CD4-positive, alpha-beta T cell (primary cell): ENCODE measurements at regions not wholly inside any gene's neighbourhood (a gene's known extent, or its start where the extent isn't known, plus 50 kb on each side); places are given as distances from the start of the nearest gene placed in this dataset.

ENCODE experiments used
- ATAC-seq: fragments of 200-7000 bp; cut with Tn5 transposase; one replicate; pipeline ENCODE4 v1.10.0; 2022; ENCODE audit warnings: mild to moderate bottlenecking; ENCODE audit not compliant: poor library complexity
- CTCF ChIA-PET: fragments of 350-600 bp; sonication (Branson Sonifier 250); formaldehyde crosslinking; loops from one replicate; lab custom pipeline; 2021; ENCODE audit warnings: antibody characterized with exemption, inconsistent platforms; lab: Charles Lee
- POLR2A ChIA-PET: fragments of 350-600 bp; sonication (Branson Sonifier 250); formaldehyde crosslinking; loops from one replicate; lab custom pipeline; 2021; ENCODE audit warnings: antibody characterized with exemption, inconsistent platforms; lab: Charles Lee
- DNase-seq, 14 experiments: peaks; one replicate each; pipeline ENCODE4 v3.0.0-alpha.2; 2013 to 2020; ENCODE audit warnings: mixed read lengths in 2 of 14
- H3K27ac ChIP-seq, 2 donors: one replicate each; pipeline versions ENCODE4 v1.5.1 to v1.7.0; 2013; ENCODE audit warnings: low read length in 2 of 2, low read depth in 1 of 2, mild to moderate bottlenecking in 1 of 2
- H3K27me3 ChIP-seq, 2 experiments: 1 replicate in 1 of 2; 2 replicates in 1 of 2; pipeline versions ENCODE4 v1.6.1 to v1.7.0; 2013; ENCODE audit warnings: low read length in 2 of 2, control low read depth in 1 of 2, mild to moderate bottlenecking in 1 of 2, moderate library complexity in 1 of 2; ENCODE audit not compliant: insufficient read depth in 2 of 2, control insufficient read depth in 1 of 2
- H3K36me3 ChIP-seq: one replicate; pipeline ENCODE4 v1.6.1; 2013; ENCODE audit warnings: low read length, control low read depth; ENCODE audit not compliant: insufficient read depth
- H3K4me1 ChIP-seq: one replicate; pipeline ENCODE4 v1.6.1; 2013; ENCODE audit warnings: low read length, control low read depth; ENCODE audit not compliant: insufficient read depth
- H3K4me3 ChIP-seq: one replicate; pipeline ENCODE4 v1.5.1; 2013; ENCODE audit warnings: mild to moderate bottlenecking, low read length, moderate library complexity
- H3K9me3 ChIP-seq, 2 experiments: 1 replicate in 1 of 2; 2 replicates in 1 of 2; pipeline versions ENCODE4 v1.6.1 to v1.7.0; 2013; ENCODE audit warnings: low read length in 2 of 2, mild to moderate bottlenecking in 2 of 2, control low read depth in 1 of 2, moderate library complexity in 1 of 2; ENCODE audit not compliant: control insufficient read depth in 1 of 2, insufficient read depth in 1 of 2
- H3K27ac Mint-ChIP-seq: one replicate; pipeline ENCODE4 v1.8.0; 2020; ENCODE audit warnings: mixed read lengths
- H3K27me3 Mint-ChIP-seq: one replicate; pipeline ENCODE4 v1.8.0; 2021; ENCODE audit warnings: mixed read lengths
- H3K36me3 Mint-ChIP-seq: one replicate; pipeline ENCODE4 v1.8.0; 2021; ENCODE audit warnings: low read depth, mixed read lengths
- H3K4me1 Mint-ChIP-seq: one replicate; pipeline ENCODE4 v1.8.0; 2021; ENCODE audit warnings: low read depth, mixed read lengths
- H3K4me3 Mint-ChIP-seq: one replicate; pipeline ENCODE4 v1.8.0; 2020; ENCODE audit warnings: mild to moderate bottlenecking, mixed read lengths
- H3K9me3 Mint-ChIP-seq: one replicate; pipeline ENCODE4 v1.8.0; 2020; ENCODE audit warnings: mixed read lengths
- intact Hi-C, 2 experiments: fragments of 100-400 bp; cut with DNase I in 1 of 2; cut with micrococcal nuclease in 1 of 2; formaldehyde crosslinking; loops; one replicate each; pipeline versions ENCODE4 v1.15.1 to v1.9.0; 2023 to 2025; cut with DNase I, micrococcal nuclease
- TF ChIP-seq, protein P1 (sequence below): fragments of 200-600 bp; IDR thresholded peaks from one replicate; pipeline ENCODE4 v1.8.0; 2022; ENCODE audit warnings: antibody characterized with exemption, mild to moderate bottlenecking

DNA sequence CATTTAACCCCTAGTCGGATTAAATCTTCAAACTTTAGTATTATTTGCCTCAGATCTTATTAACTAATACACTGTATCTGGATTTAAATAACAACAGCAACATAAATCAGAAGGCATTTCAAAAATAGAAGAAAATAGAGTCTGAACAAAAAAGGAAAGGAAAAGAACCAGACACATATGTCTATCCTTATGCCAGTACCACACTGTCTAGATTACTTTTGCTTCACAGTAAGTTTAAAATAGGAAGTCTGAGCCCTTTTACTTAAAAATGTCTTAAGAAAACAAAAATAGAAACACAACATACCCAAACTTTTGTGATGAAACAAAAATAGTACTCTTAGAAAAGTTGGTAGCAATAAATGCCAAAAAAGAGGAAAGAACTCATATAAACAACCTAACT lies 1615.8 kb downstream of the SI start:
- Mint-ChIP-seq H3K36me3 (no peaks in the 10 kb centered on the region), H3K4me3 (no peak overlapping the region), H3K27ac (no peak overlapping the region), H3K9me3 (peaks cover 5% of the 10 kb centered on the region), H3K27me3 (no peaks in the 10 kb centered on the region), H3K4me1 (no peaks in the 10 kb centered on the region)
- ChIA-PET POLR2A (no interaction called here), CTCF (no interaction called here)
- intact Hi-C loops: no loop called here
- no peak for ATAC-seq
- no peaks in the 10 kb centered on the region for H3K4me1 ChIP-seq
- H3K36me3 ChIP-seq: no peaks in the 10 kb centered on the region
- H3K4me3 ChIP-seq: no peak overlapping the region
- no peaks in the 10 kb centered on the region for H3K27me3 ChIP-seq
- DNase-seq: no peak
- no peak overlapping the region for H3K27ac ChIP-seq
- peaks cover 0 to 14% of the 10 kb centered on the region in 2 experiments for H3K9me3 ChIP-seq
- TF ChIP-seq, protein P1, sequence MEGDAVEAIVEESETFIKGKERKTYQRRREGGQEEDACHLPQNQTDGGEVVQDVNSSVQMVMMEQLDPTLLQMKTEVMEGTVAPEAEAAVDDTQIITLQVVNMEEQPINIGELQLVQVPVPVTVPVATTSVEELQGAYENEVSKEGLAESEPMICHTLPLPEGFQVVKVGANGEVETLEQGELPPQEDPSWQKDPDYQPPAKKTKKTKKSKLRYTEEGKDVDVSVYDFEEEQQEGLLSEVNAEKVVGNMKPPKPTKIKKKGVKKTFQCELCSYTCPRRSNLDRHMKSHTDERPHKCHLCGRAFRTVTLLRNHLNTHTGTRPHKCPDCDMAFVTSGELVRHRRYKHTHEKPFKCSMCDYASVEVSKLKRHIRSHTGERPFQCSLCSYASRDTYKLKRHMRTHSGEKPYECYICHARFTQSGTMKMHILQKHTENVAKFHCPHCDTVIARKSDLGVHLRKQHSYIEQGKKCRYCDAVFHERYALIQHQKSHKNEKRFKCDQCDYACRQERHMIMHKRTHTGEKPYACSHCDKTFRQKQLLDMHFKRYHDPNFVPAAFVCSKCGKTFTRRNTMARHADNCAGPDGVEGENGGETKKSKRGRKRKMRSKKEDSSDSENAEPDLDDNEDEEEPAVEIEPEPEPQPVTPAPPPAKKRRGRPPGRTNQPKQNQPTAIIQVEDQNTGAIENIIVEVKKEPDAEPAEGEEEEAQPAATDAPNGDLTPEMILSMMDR: no peak

DNA sequence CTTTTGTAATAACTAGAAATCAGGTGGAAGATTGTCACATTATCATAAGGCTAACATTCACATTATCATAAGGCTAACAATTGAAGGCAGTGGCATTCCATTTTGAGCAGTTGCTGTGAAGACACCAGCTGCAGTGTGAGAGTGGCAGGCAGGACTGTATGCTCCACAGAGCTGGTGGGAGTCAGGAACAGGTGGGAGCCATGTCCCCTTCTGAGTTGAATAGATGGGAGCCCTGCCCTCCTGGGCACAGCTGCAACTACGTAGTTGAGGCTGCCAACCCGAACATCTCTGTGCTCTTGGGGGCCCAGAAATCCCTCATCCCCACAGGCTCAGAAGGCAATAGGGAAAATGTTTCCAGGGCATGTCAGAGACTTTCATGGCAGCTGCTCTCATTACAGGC lies 1627.6 kb downstream of the SI start:
- peaks cover 12% of the 10 kb centered on the region for H3K9me3 Mint-ChIP-seq
- DNase-seq (no peak), ATAC-seq (no peak)
- CTCF ChIA-PET: no interaction called here
- TF ChIP-seq, protein P1: no peak
- H3K27ac Mint-ChIP-seq: no peak overlapping the region
- Histone ChIP-seq H3K4me3 (no peak overlapping the region), H3K9me3 (peaks cover 0 to 8% of the 10 kb centered on the region in 2 experiments), H3K27ac (no peak overlapping the region), H3K36me3 (no peaks in the 10 kb centered on the region), H3K4me1 (no peaks in the 10 kb centered on the region), H3K27me3 (no peaks in the 10 kb centered on the region)
- no peaks in the 10 kb centered on the region for H3K27me3 Mint-ChIP-seq
- H3K4me3 Mint-ChIP-seq: no peak overlapping the region
- no peaks in the 10 kb centered on the region for H3K4me1 Mint-ChIP-seq
- no peaks in the 10 kb centered on the region for H3K36me3 Mint-ChIP-seq
- intact Hi-C loops: no loop called here
- POLR2A ChIA-PET: no interaction called here

DNA sequence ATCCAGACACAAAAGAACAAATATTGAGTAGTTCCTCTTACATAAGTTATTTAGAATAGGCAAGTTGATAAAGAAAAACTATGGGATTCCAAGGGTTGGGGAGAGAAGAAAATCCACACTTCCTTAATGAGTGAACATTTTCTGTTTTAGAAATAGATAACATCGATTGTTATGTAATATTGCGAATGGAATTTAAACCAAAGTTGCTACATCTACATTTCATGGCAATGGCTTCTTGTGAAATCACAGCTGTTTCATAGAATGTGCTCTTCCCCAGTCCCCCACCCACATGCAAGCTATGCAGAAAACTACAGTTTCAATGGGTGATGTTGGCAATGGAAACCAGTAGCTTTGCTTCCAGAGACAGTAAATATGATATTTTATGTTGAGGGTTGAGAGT lies 1639.5 kb downstream of the SI start:
- Histone ChIP-seq H3K27me3 (no peaks in the 10 kb centered on the region), H3K4me1 (no peaks in the 10 kb centered on the region), H3K9me3 (no peaks in the 10 kb centered on the region), H3K4me3 (no peak overlapping the region), H3K27ac (no peak overlapping the region), H3K36me3 (no peaks in the 10 kb centered on the region)
- no peaks in the 10 kb centered on the region for H3K36me3 Mint-ChIP-seq
- no peak overlapping the region for H3K27ac Mint-ChIP-seq
- no peak overlapping the region for H3K4me3 Mint-ChIP-seq
- H3K4me1 Mint-ChIP-seq: no peaks in the 10 kb centered on the region
- DNase-seq (no peak), ATAC-seq (no peak)
- POLR2A ChIA-PET: no interaction called here
- peaks cover 4% of the 10 kb centered on the region for H3K9me3 Mint-ChIP-seq
- no peaks in the 10 kb centered on the region for H3K27me3 Mint-ChIP-seq
- CTCF ChIA-PET: no interaction called here
- TF ChIP-seq, protein P1: no peak
- intact Hi-C loops: no loop called here
